Prostate gland (tissue), 2 donors: ENCODE measurements at regions not wholly inside any gene's neighbourhood (a gene's known extent, or its start where the extent isn't known, plus 50 kb on each side); places are given as distances from the start of the nearest gene placed in this dataset.

Experiments
- POLR2A ChIP-seq: fragments of 450-650 bp; IDR thresholded peaks from one replicate; pipeline ENCODE4 v1.6.1; 2016; ENCODE audit warnings: antibody characterized with exemption, mild to moderate bottlenecking
- POLR2AphosphoS5 ChIP-seq: sonication (generic); formaldehyde crosslinking; IDR thresholded peaks from one replicate; pipeline ENCODE4 v1.6.1; 2017; ENCODE audit warnings: antibody characterized with exemption
- TF ChIP-seq, protein P1 (sequence below), 4 experiments: fragments of 200-600 bp in 2 of 4; fragments of 450-650 bp in 2 of 4; sonication (generic) in 2 of 4; IDR thresholded peaks; 1 replicate in 3 of 4; 2 replicates in 1 of 4; pipeline ENCODE4 v1.5.1; 2016 to 2019; ENCODE audit warnings: antibody characterized with exemption in 4 of 4, mild to moderate bottlenecking in 2 of 4, moderate library complexity in 2 of 4

DNA sequence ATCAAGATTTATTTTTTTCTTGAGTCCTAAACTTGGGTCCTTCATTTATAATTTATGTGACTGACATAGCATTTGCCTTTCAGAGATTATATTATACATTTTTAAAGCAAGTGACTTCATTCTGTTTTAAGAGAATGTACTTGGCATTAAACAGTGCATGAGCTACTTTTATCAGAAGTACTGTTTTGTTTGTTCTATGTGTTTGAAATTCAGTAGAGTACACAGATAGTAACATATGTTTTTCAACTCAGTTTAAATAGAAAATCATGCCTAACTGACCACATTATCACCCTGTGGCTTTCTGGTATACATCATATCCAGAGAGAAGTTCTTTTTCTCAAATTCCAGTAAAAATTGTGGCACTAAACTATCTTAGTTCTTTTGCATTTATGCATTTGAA is 335.3 kb upstream of the CDH18 start:
- TF ChIP-seq POLR2A (no peak), POLR2AphosphoS5 (no peak)
- TF ChIP-seq, protein P1, sequence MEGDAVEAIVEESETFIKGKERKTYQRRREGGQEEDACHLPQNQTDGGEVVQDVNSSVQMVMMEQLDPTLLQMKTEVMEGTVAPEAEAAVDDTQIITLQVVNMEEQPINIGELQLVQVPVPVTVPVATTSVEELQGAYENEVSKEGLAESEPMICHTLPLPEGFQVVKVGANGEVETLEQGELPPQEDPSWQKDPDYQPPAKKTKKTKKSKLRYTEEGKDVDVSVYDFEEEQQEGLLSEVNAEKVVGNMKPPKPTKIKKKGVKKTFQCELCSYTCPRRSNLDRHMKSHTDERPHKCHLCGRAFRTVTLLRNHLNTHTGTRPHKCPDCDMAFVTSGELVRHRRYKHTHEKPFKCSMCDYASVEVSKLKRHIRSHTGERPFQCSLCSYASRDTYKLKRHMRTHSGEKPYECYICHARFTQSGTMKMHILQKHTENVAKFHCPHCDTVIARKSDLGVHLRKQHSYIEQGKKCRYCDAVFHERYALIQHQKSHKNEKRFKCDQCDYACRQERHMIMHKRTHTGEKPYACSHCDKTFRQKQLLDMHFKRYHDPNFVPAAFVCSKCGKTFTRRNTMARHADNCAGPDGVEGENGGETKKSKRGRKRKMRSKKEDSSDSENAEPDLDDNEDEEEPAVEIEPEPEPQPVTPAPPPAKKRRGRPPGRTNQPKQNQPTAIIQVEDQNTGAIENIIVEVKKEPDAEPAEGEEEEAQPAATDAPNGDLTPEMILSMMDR (IDR thresholded peaks at IDR 0.05): no peak
